Osteocyte (in vitro differentiated cells): ENCODE measurements at regions not wholly inside any gene's neighbourhood (a gene's known extent, or its start where the extent isn't known, plus 50 kb on each side); places are given as distances from the start of the nearest gene placed in this dataset.
"Not testable (repeated sequence)": the region's sequence is repeated elsewhere in the genome, so short reads cannot be mapped to it uniquely, and the experiment has no call there.

Experiments
- DNase-seq: peaks from one replicate; pipeline ENCODE4 v3.0.0; 2021; ENCODE audit warnings: mixed read lengths; ENCODE audit not compliant: unreplicated experiment; ENCODE audit errors: extremely low spot score
- H3K27ac Mint-ChIP-seq: one replicate; pipeline ENCODE4 v1.8.0; 2021; ENCODE audit warnings: mild to moderate bottlenecking, mixed read lengths; ENCODE audit not compliant: unreplicated experiment
- H3K27me3 Mint-ChIP-seq: one replicate; pipeline ENCODE4 v1.8.0; 2021; ENCODE audit warnings: mixed read lengths; ENCODE audit not compliant: unreplicated experiment
- H3K36me3 Mint-ChIP-seq: one replicate; pipeline ENCODE4 v1.8.0; 2021; ENCODE audit warnings: mixed read lengths; ENCODE audit not compliant: unreplicated experiment
- H3K4me1 Mint-ChIP-seq: one replicate; pipeline ENCODE4 v1.8.0; 2021; ENCODE audit warnings: mixed read lengths; ENCODE audit not compliant: unreplicated experiment
- H3K4me3 Mint-ChIP-seq: one replicate; pipeline ENCODE4 v1.8.0; 2021; ENCODE audit warnings: mild to moderate bottlenecking, moderate library complexity, mixed read lengths; ENCODE audit not compliant: unreplicated experiment
- H3K9me3 Mint-ChIP-seq: one replicate; pipeline ENCODE4 v1.8.0; 2021; ENCODE audit warnings: mixed read lengths; ENCODE audit not compliant: unreplicated experiment
- TF ChIP-seq, protein P1 (sequence below): fragments of 200-600 bp; sonication (generic); IDR thresholded peaks from 2 replicates; pipeline ENCODE4 v1.5.0; 2021; ENCODE audit warnings: antibody characterized with exemption, mild to moderate bottlenecking, moderate library complexity

DNA sequence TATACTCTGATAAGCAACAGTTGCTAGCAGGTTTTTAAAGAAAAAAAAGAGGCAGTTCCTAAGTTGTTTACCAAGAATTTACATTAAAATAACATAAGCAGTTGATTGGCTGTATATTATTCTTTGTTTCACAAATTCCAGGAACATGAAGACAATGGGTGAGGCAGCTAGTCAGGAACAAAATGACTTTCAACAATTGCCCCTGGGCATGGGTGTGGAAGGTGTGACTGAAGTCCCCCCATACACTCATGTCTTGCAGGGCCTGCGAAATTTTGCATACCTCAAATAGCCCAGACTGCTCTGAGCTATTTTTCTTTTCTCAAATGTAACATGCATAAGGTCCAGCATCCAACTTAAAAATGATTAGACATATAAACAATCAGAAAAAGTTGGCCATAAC is 267.2 kb upstream of the DIO3 start:
- Mint-ChIP-seq H3K27ac (no peak overlapping the region), H3K9me3 (peaks cover 15% of the 10 kb centered on the region), H3K27me3 (peaks cover 3% of the 10 kb centered on the region), H3K36me3 (no peaks in the 10 kb centered on the region), H3K4me1 (no peaks in the 10 kb centered on the region), H3K4me3 (no peak overlapping the region)
- TF ChIP-seq, protein P1, sequence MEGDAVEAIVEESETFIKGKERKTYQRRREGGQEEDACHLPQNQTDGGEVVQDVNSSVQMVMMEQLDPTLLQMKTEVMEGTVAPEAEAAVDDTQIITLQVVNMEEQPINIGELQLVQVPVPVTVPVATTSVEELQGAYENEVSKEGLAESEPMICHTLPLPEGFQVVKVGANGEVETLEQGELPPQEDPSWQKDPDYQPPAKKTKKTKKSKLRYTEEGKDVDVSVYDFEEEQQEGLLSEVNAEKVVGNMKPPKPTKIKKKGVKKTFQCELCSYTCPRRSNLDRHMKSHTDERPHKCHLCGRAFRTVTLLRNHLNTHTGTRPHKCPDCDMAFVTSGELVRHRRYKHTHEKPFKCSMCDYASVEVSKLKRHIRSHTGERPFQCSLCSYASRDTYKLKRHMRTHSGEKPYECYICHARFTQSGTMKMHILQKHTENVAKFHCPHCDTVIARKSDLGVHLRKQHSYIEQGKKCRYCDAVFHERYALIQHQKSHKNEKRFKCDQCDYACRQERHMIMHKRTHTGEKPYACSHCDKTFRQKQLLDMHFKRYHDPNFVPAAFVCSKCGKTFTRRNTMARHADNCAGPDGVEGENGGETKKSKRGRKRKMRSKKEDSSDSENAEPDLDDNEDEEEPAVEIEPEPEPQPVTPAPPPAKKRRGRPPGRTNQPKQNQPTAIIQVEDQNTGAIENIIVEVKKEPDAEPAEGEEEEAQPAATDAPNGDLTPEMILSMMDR, result no peak
- no peak for DNase-seq

DNA sequence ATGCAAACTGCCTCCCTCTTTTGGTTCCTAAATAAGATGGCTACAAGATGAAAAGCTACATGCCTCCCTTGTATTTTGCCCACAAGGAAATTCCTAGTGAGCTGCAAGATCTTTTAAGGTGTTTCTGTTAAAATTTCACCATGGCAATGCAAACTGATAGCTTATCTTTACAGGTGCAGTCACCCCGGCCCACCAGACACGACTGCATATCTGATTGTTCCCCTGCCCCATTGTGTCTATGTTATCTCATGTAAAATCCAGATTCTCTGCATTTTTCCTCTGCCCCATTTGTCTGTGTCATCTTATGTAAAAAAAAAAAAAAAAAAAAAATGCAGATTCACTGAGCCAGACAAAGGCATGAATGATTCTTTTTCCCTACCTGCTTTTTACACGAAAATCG is 261.5 kb upstream of the DIO3 start:
- H3K9me3 Mint-ChIP-seq, result peaks cover 15% of the 10 kb centered on the region
- peaks cover 21% of the 10 kb centered on the region for H3K27me3 Mint-ChIP-seq
- H3K27ac Mint-ChIP-seq, H3K4me1 Mint-ChIP-seq, H3K4me3 Mint-ChIP-seq, DNase-seq, H3K36me3 Mint-ChIP-seq: not testable (repeated sequence)

DNA sequence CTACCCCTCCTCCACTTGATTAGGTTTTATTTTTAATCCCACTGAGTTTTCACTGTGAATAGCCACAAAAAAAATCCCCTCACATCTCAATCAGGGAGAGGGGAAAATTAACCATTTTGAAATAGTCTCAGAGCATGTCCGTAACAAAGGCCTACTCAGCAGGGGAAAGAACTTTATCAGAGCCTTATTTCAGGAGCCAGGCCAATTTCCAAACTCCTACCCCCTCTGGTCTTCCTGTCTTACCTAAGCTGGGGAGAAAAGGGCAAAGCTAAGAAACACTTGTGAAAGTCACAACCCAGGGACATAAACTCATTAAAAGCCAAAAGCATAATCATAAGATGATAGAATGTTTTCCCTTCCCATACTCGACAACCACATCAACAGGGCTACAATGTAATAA is 260.3 kb upstream of the DIO3 start:
- no peak overlapping the region for H3K4me3 Mint-ChIP-seq
- no peaks in the 10 kb centered on the region for H3K36me3 Mint-ChIP-seq
- H3K9me3 Mint-ChIP-seq, result peaks cover 12% of the 10 kb centered on the region
- no peak for DNase-seq
- H3K4me1 Mint-ChIP-seq, result no peaks in the 10 kb centered on the region
- H3K27ac Mint-ChIP-seq, result no peak overlapping the region
- H3K27me3 Mint-ChIP-seq, result peaks cover 21% of the 10 kb centered on the region
- TF ChIP-seq, protein P1, result no peak

DNA sequence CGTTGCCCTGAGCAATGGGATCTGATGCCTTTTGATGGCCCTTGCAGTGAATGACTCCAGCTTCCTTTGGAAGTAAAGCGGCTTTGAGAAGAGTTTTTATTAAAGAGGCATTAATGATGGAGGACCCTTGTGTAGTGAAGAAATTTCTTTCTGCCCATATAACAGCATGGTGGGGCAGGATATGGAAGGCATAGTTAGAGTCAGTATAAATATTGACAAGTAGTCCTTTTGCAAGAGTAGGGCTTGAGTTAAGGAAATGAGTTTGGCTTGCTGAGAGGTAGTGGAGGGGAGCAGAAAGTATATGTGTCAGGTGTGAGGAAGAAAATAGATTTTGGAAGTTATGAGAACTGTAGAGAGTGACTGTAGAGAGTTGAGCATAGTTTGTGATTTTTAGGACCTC is 254.1 kb upstream of the DIO3 start:
- H3K27me3 Mint-ChIP-seq, result peaks cover 12% of the 10 kb centered on the region
- not testable (repeated sequence) for H3K36me3 Mint-ChIP-seq, DNase-seq, H3K9me3 Mint-ChIP-seq, H3K4me1 Mint-ChIP-seq, H3K27ac Mint-ChIP-seq, H3K4me3 Mint-ChIP-seq

DNA sequence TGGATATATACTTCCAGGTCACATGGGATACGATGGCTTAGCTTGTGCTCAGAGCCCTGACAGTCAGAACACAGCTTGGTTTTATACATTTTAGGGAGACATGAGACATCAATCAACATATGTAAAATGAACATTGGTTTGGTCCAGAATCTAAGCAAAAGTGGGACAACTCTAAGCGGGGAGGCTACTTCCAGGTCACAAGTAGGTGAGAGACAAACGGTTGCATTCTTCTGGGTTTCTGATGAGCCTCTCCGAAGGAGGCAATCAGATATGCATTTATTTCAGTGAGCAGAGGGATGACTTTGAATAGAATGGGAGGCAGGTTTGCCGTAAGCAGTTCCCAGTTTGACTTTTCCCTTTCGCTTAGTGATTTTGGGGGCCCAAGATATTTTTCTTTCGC is 250.1 kb upstream of the DIO3 start:
- not testable (repeated sequence) for H3K36me3 Mint-ChIP-seq, H3K27ac Mint-ChIP-seq, H3K27me3 Mint-ChIP-seq, H3K4me3 Mint-ChIP-seq, H3K4me1 Mint-ChIP-seq, DNase-seq
- H3K9me3 Mint-ChIP-seq, result peaks cover 18% of the 10 kb centered on the region

DNA sequence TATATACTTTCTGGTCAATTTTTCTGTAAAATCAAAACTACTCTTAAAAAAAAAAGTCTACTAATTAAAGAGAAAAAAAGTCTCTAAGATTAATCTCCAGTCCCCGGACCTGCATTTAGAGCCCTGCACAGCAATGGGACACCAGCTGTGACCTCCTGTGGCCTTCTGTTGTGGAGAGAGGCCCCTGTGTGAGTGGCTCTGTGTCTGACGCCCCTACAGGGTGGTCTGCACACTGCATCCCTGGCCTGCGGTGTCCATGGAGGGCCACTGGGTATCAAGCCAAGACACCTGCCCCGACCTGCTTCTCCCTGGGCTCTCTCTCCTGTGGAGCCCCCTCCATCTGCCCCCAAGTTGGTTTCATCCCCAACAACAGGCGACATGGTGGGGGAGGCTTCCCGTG is 248.0 kb upstream of the DIO3 start:
- TF ChIP-seq, protein P1, result no peak
- H3K27me3 Mint-ChIP-seq, result no peaks in the 10 kb centered on the region
- no peaks in the 10 kb centered on the region for H3K36me3 Mint-ChIP-seq
- no peak overlapping the region for H3K27ac Mint-ChIP-seq
- H3K9me3 Mint-ChIP-seq, result peaks cover 29% of the 10 kb centered on the region
- no peaks in the 10 kb centered on the region for H3K4me1 Mint-ChIP-seq
- H3K4me3 Mint-ChIP-seq, result no peak overlapping the region
- no peak for DNase-seq

DNA sequence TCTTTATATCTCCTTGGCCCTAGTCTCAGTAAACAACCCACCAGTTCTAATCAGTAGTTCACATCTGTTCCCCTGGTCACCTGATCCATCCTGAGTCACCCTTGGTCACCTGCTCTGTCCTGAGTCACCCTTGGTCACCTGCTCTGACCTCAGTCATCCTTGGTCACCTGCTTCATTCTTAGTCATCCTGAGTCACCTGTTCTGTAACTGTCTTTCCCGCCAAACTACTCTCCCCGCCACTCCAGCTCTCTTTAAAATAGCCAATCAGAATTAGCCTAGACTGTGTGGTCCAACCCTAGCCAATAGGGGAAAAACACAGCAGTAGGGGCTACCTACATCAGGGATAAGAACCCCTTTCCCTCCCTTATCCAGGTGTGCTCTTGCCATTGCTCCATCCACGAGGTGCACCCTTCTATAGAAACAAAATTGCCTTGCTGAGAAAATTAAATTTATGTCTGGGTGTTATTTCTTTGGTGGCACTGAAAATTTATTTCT is 245.4 kb upstream of the DIO3 start:
- TF ChIP-seq, protein P1, result no peak
- no peak overlapping the region for H3K4me3 Mint-ChIP-seq
- DNase-seq, result no peak
- H3K36me3 Mint-ChIP-seq, result no peaks in the 10 kb centered on the region
- H3K9me3 Mint-ChIP-seq, result peaks cover 29% of the 10 kb centered on the region
- H3K27ac Mint-ChIP-seq, result no peak overlapping the region
- H3K27me3 Mint-ChIP-seq, result no peaks in the 10 kb centered on the region
- no peaks in the 10 kb centered on the region for H3K4me1 Mint-ChIP-seq
